Lower leg skin (tissue), 4 donors: ENCODE measurements at regions not wholly inside any gene's neighbourhood (a gene's known extent, or its start where the extent isn't known, plus 50 kb on each side); places are given as distances from the start of the nearest gene placed in this dataset.
"Not testable (repeated sequence)": the region's sequence is repeated elsewhere in the genome, so short reads cannot be mapped to it uniquely, and the experiment has no call there.

Source experiments
- DNase-seq, 2 donors: peaks; one replicate each; pipeline ENCODE4 v3.0.0-alpha.2; 2019; ENCODE audit warnings: low spot score in 2 of 2
- H3K4me3 ChIP-seq: fragments of 200-600 bp; sonication (generic); 2 replicates; pipeline ENCODE4 v1.5.1; 2017; ENCODE audit warnings: mild to moderate bottlenecking, low read depth; ENCODE audit not compliant: poor library complexity, severe bottlenecking
- CTCF ChIP-seq, 3 donors: fragments of 450-650 bp; IDR thresholded peaks; one replicate each; pipeline ENCODE4 v1.5.1; 2016; ENCODE audit warnings: antibody characterized with exemption in 3 of 3, mild to moderate bottlenecking in 3 of 3, moderate library complexity in 2 of 3
- POLR2A ChIP-seq, 2 donors: fragments of 450-650 bp; IDR thresholded peaks; one replicate each; pipeline ENCODE4 v1.6.1; 2016 to 2017; ENCODE audit warnings: antibody characterized with exemption in 2 of 2, mild to moderate bottlenecking in 1 of 2, moderate library complexity in 1 of 2
- WGBS, 2 donors: methylation state at CpG; one replicate each; pipeline ENCODE4 v1.1.5; 2018; 5-methylcytosine and 5-hydroxymethylcytosine counted together
- intact Hi-C: fragments of 100-400 bp; cut with DNase I; formaldehyde crosslinking; loops from one replicate; pipeline ENCODE4 v1.15.0; 2023; ENCODE audit warnings: low total_unique reads

DNA sequence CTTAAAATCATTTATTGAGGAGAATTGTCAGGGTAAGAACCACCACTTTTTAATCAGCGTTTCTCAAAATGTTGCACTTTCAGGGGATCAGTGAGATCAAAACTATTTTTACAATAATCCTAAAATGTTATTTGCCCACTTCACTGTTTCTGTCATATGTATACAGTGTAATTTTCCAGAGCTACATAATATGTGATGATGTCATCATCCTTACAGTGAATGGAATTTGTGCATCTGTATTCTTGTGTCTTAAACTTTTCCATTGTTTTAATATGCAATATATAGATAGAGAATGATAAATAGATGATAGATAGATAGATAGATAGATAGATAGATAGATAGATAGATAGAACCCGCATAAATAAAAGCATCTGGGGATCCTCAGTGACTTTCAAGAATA is 518.0 kb downstream of the ADCYAP1 start:
- 93 to 96% methylated on average over 2 of the region's 2 CpGs for WGBS, 2 donors
- DNase-seq = no peak
- no peak overlapping the region for H3K4me3 ChIP-seq
- intact Hi-C loops = no loop called here
- no peak for TF ChIP-seq CTCF (IDR thresholded peaks at IDR 0.05)

DNA sequence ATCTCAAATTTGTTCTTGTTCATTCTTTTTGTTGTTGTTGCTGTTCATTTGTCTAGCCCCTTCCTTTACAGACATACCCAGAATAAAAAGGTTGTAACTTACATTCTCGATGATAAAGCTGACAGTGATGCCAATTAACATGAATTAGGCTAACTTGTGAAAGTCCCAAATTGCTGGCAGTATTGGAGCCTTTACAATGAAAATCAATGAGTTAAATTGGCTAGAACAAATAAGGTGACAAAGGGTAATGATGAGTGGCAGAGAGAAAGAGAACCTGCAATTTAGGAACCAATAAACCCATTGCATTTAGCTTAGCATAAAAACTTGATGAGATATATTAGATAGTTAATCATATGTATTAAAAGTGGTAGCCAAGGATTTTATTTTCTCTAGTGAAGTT is 521.0 kb downstream of the ADCYAP1 start:
- WGBS, 2 donors = 30 to 41% methylated on average over 1 of the region's 1 CpG
- DNase-seq = no peak
- TF ChIP-seq CTCF (IDR thresholded peaks at IDR 0.05) = no peak
- no peak for TF ChIP-seq POLR2A (IDR thresholded peaks at IDR 0.05)
- H3K4me3 ChIP-seq = no peak overlapping the region
- intact Hi-C loops = no loop called here

DNA sequence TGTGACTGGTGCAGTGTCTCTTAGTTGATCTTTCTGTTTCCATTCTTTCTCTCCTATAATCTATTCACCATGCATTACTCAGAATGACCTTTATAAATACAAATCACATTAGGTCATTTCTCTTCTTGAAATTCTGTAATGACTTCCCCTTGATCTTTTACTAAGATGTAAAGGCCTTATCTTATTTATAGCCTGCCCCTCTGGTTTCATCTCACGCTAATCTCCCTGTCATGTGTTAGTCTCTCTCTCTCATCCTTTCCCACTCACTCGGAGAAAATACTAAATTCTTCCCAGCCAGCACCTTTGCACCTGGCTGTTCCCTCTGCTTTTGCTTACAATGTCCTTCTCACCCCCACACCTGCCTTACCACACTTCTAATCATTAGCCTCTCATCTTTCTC is 530.8 kb downstream of the ADCYAP1 start:
- no peak for DNase-seq
- intact Hi-C loops = no loop called here
- 30 to 43% methylated on average over 2 of the region's 2 CpGs for WGBS, 2 donors
- TF ChIP-seq CTCF (IDR thresholded peaks at IDR 0.05) = no peak
- TF ChIP-seq POLR2A (IDR thresholded peaks at IDR 0.05) = no peak
- H3K4me3 ChIP-seq = no peak overlapping the region

DNA sequence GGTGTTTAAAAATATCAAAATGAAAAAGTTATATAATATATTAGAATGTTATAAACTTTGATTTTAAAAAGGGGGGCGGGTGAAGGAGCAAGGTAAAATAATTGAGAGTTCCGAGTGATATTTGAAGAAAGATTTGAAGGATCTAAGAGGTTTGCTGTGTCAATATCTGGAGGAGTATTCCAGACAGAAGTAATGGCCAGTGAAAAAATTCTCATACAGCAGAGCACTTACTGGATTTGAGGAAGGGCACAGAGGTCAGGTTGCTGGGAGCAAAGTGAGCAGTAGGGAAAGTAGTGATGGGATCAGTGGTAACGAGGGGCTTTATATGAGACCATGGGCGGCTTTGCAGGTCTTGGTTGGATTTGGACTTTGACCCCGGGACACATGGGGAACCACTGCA is 531.5 kb downstream of the ADCYAP1 start:
- TF ChIP-seq CTCF (IDR thresholded peaks at IDR 0.05) = no peak
- TF ChIP-seq POLR2A (IDR thresholded peaks at IDR 0.05) = no peak
- 69 to 79% methylated on average over 5 of the region's 5 CpGs for WGBS, 2 donors
- H3K4me3 ChIP-seq = no peak overlapping the region
- no peak for DNase-seq
- intact Hi-C loops = no loop called here

DNA sequence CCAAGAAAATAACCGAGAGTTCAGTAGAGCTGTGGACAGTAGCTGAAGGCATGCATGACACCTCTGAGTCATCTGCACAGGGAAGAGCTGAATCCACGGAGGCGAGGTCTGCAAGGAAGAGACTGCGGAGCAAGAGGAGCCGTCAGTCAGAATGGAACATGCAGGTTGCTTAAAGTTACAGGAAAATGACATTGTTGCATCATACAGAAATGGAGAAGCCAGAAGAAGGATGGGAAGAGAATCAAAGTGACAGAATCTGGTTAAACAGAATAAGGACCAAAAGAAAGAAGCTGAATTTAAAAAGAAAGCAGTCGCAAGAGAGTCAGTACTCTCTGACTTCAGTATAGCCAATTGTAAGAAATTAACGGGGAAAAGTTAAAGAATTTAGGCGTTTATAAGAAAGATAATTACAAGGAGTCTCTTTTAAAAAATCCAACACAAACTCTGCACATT is 533.8 kb downstream of the ADCYAP1 start:
- intact Hi-C loops = no loop called here
- DNase-seq = no peak
- H3K4me3 ChIP-seq = no peak overlapping the region
- 75 to 79% methylated on average over 8 of the region's 8 CpGs for WGBS, 2 donors
- no peak for TF ChIP-seq POLR2A (IDR thresholded peaks at IDR 0.05)
- TF ChIP-seq CTCF (IDR thresholded peaks at IDR 0.05) = no peak

DNA sequence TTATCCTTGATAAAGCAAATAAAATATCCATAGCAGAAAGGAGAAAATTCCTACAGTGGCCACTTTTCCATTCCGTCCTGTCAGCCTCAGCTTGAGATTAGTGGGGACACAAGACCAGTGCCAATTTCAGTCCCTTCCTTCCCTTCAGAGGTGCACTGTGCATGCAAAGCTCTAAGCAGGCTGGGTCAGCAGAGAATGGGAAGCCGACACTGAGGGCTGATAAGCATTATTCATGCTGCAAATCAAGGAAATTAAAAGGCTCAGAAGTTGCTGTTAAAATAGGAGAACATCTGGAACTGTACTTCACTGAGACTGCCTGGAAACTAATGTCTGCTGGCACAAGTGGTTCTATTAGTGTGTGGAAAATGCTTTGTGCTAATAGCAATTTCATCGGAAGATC is 534.3 kb downstream of the ADCYAP1 start:
- DNase-seq = no peak
- no peak for TF ChIP-seq POLR2A (IDR thresholded peaks at IDR 0.05)
- no peak for TF ChIP-seq CTCF (IDR thresholded peaks at IDR 0.05)
- intact Hi-C loops = no loop called here
- 48 to 54% methylated on average over 3 of the region's 3 CpGs for WGBS, 2 donors
- no peak overlapping the region for H3K4me3 ChIP-seq

DNA sequence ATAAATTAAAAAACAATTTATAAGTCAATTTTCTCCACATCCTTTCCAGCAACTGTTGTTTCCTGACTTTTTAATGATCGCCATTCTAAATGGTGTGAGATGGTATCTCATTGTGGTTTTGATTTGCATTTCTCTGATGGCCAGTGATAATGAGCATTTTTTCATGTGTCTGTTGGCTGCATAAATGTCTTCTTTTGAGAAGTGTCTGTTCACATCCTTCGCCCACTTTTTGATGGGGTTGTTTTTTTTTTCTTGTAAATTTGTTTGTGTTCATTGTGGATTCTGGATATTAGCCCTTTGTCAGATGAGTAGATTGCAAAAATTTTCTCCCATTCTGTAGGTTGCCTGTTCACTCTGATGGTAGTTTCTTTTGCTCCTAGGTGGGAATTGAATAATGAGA is 539.4 kb downstream of the ADCYAP1 start:
- H3K4me3 ChIP-seq, intact Hi-C loops, DNase-seq: not testable (repeated sequence)
- 80 to 85% methylated on average over 2 of the region's 2 CpGs for WGBS, 2 donors
